HS-27A (cell line): ENCODE measurements at regions not wholly inside any gene's neighbourhood (a gene's known extent, or its start where the extent isn't known, plus 50 kb on each side); places are given as distances from the start of the nearest gene placed in this dataset.

Source experiments
- DNase-seq: peaks from one replicate; pipeline ENCODE4 v3.0.0-alpha.2; 2012; ENCODE audit warnings: low read depth, missing footprints

DNA sequence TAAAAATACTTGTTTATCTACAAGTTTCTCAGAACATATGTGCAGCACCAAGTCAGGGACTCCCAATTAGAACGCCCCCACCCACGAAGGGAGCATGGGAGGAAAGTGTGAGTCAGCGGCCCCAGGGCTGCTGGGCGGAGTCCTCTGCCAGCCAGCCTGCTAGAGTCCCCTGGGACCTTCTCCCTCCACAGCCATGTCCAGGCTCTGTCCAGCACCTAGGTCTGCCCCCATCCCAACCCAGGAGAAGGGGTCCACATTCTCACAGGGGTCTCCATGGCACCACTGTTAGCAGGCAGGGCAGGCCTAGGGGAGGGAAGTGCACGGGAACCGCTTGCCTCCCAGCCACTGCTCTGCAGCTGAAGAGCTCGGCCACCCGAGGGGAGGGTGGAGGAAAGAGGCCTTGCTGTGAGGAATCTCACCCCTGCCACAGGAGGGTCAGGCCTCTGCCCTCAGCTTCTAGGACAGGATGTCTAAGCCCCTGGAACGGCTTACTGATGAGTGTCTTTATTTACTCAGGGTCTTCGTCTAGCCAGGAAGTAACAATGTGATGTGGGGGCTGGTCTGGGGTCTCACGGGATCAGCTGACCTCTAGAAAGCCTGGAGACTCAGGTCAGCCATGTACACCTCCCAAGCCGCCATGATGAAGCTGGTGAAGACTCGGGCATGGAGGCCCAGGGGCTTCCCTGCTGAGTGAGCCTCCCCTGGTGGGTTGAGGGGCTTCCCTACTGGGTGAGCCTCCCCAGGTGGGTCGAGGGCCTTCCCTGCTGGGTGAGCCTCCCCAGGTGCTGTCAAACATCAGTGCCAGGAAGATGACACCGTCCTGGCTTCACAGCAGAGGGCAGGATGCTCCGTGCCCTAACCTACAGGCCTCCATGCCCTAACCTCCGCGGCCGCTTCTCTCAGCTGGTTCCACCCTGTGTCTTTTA is 190.3 kb downstream of the RBFOX3 start:
- DNase-seq, result no peak

DNA sequence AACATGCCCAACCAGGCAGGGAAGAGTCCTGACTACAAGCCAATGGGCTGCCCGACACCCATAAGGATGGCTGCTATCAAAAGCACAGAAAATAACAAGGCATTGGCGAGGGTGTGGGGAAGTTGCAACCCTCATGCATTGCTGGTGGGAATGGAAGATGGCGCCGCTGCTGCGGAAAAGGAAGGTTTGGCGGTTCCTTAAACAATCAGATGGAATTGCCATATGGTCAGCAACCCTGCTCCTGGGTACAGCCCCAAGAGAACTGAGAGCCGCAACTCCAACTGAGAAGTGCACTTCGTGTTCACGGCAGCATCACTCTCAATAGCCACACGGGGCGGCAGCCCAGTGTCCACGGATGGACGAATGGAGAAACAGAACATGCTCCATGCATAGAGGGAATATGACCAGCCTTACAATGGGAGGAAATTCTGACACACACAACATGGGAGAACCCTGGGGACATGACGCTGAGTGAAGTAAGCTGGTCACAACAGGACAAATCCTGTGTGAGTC is 193.3 kb downstream of the RBFOX3 start:
- no peak for DNase-seq

DNA sequence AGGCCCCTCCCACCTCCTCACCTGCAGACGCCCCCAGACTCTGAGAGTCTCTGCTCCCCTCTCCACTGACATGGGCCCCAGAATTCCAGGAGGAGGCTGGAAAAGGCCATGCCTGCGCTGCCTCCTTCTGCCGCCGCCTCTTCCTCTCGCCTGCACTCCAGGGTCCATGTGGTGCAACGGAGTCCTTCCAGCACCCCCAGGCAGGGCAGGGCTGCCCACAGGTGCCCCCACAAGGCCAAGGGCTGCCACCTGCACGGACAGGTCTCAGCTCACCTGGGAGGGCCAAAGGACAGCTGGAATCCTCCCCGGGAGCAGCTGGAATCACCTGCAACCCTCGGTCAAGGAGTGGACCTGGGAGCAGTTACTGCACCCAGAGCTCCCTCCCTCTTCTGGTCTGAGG is 194.9 kb downstream of the RBFOX3 start:
- DNase-seq, result no peak

DNA sequence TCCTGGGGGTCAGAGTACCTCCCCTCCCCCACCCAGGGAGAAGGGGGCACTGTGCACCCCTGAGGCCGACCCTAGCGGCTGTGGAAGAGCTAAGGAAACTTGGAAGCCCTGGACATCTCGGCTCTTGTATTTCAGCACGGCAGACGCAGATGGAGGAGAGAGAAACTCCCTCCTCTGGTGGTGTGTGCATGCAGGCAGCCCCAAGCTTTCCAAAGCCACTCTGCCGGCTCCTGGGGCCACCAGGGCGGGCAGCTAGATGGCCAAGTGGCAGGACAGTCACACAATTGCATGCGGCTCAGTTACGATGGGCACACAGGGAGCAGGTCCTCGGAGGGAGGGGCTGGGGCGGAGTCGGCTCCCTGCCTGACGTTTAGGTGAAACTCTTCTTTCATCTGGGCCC is 195.5 kb downstream of the RBFOX3 start:
- no peak for DNase-seq

DNA sequence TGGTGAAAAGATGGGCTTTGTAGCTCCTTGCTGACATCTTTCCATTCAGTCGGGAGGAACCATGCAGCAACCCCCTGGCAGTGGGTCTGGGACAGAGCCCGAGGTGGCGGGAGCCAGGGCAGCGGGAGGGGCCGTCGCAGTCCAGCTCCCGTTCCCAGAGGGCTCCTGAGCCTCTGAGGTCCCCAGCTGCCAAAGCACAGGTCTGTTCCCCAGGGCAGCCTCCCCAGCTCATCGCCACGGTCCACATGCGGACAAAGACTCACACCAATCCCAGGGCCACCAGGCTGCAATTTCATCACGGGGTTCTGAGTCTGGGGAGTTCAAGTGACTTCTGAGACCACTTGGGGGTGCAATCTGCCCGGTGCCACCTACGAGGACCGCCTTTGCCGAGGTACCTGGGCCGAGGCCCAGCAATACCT is 196.0 kb downstream of the RBFOX3 start:
- no peak for DNase-seq

DNA sequence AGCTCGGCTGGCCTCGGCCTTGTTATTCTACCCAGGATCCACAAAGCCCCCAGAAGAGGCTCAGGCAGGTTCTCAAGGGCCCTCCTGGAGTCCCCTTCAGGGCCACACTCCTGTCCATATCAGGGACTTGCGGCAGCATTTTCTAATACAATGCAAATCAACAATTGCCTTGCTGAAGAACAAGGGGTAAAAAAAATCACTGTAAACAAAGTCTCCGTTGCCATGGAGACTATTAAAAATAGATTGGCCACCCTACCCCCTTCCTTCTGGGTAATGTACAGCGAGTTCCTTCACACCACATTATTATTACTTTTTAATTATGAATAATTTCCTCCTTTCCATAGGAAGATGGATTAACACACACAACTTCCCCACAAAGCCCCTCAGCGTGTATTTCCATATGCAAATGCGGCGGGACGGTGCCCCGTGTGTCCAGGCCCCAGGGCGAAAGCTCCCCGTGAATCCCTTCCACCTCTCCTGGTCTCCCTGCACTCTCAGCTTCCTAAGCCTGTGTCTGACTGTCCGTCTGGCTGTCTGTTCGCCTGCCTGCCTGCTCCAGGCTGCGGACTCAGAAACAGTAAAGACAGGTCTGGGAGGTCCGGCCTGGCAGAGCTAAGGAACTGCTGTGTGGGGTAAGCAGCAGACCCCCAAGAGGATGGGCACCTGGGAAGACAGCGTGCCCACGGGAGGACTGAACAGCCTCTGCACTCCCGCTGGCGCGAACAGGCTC is 196.6 kb downstream of the RBFOX3 start:
- DNase-seq, result no peak

DNA sequence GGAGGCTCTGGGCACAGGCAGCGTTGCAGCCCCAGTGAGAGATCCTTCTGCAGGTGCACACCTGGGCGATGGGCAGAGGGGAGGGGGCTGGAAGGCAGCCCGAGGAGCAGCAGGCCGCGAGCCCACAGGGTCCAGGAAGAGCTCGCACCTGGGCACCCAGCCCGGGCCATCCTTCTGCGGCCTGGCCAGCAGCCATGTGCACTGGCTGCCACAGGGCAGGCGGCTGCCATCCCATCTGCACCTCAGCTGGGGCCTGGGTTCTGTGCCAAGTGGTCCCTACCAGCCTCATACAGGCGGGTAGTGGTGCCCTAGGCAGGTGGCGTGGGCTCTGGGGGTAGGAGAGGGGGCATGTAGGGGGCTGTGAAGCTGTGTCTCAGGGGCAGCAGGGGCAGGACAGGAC is 197.2 kb downstream of the RBFOX3 start:
- no peak for DNase-seq

DNA sequence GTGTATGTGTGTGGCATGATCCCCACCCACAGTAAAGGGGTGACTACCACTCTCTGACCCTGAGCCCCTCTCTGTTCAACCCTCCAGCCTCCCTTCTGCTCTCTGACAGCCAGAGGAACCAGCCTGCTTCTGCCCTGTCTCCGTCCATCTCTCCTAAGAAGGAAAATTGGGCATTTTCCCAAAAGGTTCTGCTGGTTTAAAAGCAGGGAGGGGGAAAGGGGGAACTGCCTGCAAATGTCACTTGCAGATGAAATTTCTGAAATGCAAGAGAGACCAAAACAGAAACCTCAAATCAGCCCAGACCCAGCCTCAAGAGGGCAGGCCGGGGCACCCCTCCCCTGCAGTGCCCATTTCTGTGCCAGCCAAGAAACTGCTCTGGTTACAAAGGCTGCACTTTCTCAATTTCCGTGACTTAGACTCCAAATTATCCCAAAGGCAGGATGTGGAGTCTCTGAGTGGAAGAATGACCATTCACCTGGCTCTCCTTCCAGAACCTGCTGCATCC is 197.9 kb downstream of the RBFOX3 start:
- DNase-seq, result no peak

DNA sequence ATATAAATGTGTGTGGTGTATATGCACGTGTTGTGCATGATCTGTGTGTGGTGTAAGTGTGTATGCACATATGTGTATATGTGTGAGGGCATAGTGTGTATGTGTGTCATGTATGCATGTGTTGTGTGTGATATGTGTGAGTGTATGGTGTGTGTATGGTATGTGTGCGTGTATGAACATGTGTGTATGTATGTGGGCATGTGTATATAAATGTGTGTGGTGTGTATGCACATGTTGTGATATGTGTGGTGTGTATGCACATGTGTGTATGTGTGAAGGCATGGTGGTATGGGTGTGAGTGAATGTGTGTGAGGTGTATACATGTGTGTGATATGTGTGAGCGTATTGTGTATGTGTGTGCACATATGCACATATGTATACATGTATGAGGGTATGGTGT is 198.7 kb downstream of the RBFOX3 start:
- no peak for DNase-seq

DNA sequence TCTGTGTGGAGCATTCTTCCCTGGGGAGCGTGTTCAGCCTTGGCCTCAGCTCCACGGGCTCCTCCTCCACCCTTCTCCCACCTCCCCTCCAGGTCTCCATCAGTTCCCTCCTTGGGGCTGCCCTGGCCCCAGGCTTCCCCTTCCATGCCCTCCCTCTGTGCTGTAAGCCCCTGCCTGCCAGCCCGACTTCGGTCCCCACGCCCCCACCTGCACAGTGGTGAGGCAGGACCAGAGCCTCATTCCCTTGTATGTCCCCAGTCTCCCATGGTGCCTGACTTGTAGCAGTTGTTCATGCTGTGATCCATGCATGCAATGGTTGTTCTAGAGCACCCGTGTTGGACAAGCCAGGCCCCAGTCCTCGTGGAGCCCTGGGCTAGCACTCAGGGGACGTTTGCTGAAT is 199.4 kb downstream of the RBFOX3 start:
- no peak for DNase-seq

DNA sequence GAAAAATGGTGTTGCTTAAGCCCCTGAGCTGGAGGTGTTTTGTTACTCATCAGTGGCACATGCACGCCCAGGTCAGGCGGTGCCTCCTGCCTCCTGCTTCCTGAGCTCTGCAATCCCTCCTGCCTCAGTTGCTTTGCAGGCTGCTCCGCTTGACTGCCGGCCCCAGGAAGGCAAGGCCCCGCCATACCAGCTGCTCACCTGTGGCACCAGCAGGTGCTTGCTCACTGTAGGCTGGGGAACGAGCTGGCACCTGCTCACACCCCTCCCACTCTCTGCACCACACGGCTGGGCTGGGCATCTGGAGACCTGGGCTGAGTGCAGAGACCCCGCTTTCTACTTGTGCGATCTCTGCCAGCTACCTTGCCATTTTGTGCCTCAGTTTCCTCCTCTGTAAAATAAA is 200.2 kb downstream of the RBFOX3 start:
- no peak for DNase-seq

DNA sequence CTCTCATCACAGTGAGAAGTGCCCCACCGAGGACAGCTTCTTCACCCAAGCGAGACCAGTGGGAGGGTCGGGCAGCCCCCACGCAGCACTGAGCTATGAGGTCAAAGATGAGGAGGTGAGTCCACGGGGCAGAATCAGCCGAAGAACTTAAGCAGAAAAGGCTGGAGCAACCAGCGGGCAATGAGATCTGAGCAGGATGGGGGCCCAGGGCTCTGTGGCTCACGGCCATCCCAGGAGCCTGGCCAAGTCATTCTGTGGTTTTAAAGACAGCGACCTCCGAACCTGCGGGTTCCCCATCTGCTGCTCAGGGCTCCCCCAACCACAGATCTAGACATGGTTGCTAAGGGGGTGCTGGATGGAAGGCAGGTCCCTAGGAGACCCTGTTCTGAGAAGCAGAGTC is 202.6 kb downstream of the RBFOX3 start:
- DNase-seq, result no peak

DNA sequence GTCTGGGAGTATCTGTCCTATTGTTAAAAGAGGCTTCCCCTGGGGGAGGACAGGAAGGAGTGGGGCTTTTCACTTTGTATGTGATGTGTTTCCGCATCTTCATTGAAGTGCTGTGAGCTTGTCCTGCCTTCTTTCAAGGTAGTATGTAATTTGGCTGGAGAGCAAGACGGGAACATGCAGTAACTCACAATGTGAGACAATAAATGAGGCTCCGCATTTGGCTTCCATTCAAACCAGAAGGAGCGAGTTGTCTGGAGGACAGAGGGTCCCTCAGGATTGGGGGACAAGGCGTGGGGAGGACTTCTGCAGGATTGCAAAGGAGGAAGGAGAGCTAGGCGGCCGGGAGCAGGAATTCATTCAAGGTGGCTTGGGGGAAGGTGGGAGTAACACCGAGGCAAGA is 203.5 kb downstream of the RBFOX3 start:
- no peak for DNase-seq

DNA sequence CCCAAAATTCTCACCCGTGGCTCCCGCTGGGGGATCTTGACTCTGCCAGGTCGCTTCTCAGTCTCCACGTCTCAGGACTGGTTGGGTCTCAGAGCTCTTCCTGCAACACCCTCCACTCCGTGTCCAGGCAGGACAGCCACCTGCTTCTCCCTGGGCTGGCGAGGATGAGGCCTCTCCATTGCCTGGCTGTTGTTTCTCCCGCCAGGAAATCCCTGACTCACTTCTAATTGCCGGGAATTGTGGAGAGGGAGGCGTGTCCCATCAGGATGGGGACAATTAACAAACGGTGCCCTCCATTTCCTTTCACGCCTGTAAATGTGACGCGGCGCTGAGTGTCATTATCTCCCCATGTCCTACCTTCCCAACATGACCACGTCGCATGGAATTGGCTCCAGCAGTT is 204.5 kb downstream of the RBFOX3 start:
- DNase-seq, result no peak

DNA sequence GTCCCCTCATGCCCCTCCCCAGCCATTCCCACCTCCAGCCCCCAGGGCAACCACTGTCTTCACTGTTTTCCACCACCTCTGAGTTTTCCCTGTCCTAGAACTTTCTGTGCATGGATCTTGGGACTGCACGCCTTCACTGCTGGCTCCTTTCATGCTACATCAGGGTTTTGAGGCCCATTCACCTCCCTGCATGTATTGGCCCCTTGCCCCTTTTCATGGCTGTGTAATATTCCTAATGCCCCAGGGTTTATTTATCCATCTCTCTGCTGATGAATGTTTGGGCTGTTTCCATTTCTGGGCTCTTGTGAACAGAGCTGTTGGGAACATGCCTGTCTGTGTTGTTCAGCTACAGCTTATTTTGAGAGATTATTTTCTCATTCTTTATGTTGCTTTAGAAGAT is 205.0 kb downstream of the RBFOX3 start:
- DNase-seq, result no peak

DNA sequence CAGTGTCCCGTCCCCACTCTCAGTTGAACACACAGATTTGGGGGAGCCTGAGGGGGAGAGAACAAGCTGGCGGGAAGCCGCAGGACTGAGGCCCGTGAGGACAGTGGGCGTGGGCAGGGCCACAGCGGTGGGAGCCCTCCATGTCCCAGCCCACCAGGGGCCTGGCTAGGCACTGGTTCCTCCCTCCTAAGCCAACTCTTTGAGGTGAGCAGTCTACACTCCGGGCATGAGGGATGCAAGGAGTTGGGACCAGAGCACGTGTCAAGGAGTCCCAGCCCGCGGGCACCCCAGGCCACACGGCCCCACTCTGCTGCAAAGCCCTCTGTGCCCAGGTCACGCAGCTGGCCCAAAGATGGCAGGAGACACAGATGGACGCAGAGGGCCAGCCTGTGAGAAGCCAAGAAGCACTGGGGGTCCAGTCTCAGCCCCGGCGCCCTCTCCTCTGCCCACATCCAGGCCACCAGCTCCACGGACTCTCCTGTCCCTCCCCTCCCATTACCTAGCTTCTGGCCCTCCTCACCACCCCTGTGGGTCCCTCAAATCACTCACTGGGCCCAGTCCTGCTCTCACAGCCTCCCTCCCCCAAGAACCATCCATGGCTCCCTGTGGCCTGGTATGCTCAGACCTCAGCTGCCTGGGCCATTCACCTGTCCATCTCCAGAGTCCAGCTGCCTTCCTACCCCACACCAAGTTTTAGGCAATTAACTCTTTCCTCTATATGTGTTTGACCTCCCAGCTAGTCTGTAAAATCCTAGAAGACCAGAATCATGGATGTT is 206.5 kb downstream of the RBFOX3 start:
- DNase-seq, result no peak

DNA sequence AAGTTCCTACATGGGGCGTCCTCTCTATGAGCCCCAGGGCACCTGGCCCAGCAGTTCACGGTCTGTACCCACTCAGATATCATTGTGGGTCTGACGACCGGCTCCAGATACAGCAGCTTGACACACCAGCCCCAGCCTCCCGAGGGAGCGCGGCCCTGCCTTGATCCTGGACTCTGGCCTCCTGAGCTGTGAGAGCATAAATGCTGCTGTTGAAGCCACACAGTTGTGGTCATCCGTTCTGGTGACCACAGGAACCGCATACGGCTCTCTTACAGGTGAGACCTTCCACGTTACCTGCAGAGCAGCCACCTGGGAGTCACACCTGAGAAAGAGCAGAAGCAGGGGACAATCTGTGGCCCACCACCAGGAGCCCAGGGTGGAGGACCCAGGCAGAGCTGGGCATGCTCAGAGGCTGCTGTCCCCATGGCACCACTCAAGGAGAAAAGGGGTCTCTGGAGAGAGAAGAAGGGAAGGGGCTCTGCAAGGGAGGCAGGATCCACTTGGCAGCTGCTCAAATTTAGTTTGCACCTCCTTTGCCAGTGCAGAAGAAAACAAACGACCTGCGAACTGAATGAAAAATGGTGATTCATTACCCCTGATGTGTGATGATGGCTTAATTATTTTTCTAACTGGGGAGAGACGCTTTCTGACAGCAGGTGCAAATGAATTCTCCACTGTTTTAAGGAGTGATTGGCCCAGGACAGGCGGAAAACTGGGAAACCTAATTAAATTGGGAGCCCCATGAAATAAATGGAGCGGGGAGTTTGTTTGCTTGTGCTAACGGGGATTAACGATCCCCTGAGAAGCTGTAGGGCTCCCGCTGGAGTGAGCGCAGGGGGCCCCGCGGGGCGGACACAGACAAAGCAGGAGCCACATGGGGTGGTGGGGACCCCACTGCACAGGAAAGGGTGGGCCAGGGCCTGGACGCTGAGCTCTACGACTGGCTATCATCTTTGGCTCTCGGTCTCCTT is 208.9 kb downstream of the RBFOX3 start:
- DNase-seq, result no peak

DNA sequence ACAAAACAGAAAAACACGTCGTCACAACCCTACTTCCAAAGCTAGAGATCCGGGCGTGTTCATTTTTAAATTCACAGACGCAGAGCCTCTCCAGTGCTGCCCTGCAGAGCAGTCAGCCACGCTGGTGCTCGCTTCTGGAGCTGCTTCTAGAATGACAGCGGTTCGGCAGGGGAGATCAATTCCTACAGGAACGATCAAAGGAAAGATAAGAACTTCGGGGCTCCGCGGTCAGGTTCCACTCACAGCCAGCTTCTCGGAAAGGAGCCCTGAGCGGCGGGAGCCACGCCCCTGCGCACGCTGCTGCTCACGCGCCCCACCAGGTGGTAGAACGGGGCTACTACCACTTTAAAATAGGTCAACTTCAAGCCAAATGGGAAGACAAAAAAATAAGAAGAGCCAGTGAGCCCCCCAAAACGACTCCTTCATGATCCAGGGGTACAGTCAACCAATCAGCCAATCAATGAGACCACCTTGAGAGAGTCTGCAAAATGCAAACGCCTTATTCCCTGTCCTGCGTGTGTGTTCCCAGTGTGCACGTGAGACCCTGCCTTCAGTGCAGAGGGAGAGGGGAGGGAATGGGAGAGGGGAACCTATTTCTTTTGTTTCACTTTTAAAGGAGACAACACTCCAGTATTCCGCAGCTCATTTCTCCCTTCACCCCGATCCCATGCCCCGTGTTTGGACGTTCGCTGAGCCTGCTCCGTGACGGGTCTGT is 209.7 kb downstream of the RBFOX3 start:
- peak; percentile 3 for DNase-seq

DNA sequence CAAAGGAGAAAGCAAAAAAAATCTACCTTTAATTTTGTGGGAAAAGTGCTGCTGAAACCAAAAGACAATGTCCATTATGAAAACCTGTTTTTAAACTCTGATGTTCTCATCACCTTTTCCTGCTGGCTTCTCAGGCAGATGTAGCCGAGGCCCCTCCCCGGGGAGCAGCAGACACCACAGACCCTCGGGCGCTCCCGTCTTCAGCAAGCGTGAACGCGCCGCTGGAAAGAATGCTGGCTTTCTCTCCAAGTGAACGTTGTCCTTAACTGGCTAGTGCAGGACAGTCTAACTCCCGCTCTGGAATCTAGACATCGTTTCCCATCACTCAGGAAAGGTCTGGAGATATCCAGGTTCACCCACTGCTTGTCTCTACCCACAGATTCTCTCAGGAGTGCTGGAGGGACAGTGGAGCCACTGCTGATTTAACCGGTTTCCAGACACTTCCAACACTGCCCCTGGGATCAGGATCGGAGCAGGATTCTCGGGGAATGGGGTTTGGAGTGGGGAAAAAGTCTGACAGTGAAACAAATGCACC is 211.2 kb downstream of the RBFOX3 start:
- no peak for DNase-seq

DNA sequence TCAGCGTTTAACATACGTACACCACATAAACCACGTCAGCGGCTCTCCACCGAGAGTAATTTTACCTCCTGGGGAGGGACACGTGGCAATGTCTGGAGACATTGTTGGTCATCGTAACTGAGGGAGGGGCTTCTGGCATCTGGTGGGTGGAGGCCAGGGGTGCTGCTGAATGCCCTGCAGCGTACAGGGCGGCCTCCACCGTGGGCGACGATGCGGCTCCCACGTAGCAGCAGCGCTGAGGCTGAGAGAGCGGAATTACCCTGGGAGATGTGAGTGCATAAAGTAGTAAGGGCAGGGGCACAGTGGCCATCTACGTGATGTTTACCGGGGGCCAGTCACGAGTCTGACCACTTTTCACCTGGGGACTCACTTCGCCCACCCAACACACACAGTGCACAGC is 212.4 kb downstream of the RBFOX3 start:
- DNase-seq, result no peak
